ENCODE measurements at regions not wholly inside any gene's neighbourhood (a gene's known extent, or its start where the extent isn't known, plus 50 kb on each side); places are given as distances from the start of the nearest gene placed in this dataset.
"Not testable (repeated sequence)": the region's sequence is repeated elsewhere in the genome, so short reads cannot be mapped to it uniquely, and the experiment has no call there.

GRCh38 chr6:170221052-170221752 lies 69.7 kb downstream of the DLL1 start:
- Mint-ChIP-seq H3K4me3 (ENCODE audit: unreplicated experiment) (no peak overlapping the region), H3K27ac (ENCODE audit: unreplicated experiment) (no peak overlapping the region), H3K27me3 (ENCODE audit: low read depth, unreplicated experiment) (peaks cover 10% of the 10 kb centered on the region), H3K4me1 (ENCODE audit: low read depth, unreplicated experiment) (peaks cover 7% of the 10 kb centered on the region), H3K9me3 (ENCODE audit: unreplicated experiment) (no peaks in the 10 kb centered on the region), H3K36me3 (ENCODE audit: low read depth, unreplicated experiment) (no peaks in the 10 kb centered on the region)
- Histone ChIP-seq H3K4me3 (ENCODE audit: insufficient read depth, low read depth, low read length) (no peak overlapping the region), H3K9me3 (ENCODE audit: insufficient read depth, low read depth, low read length) (no peaks in the 10 kb centered on the region), H3K27me3 (ENCODE audit: insufficient read depth, low read length) (no peaks in the 10 kb centered on the region), H2AFZ (ENCODE audit: low read depth, low read length) (no peak overlapping the region), H4K20me1 (ENCODE audit: insufficient read depth, low read length) (no peaks in the 10 kb centered on the region), H3K27ac (ENCODE audit: low read depth, low read length) (no peak overlapping the region), H3K9ac (ENCODE audit: low read length) (no peak overlapping the region), H3K36me3 (ENCODE audit: insufficient read depth, low read length) (no peaks in the 10 kb centered on the region), H3K4me1 (ENCODE audit: insufficient read depth, low read length) (peaks cover 11% of the 10 kb centered on the region), H3K79me2 (ENCODE audit: insufficient read depth, low read length) (no peaks in the 10 kb centered on the region), H3K4me2 (ENCODE audit: low read length) (no peak overlapping the region)
- no peak for TF ChIP-seq EZH2 (IDR thresholded peaks at IDR 0.05; ENCODE audit: insufficient read depth, low read length)
- TF ChIP-seq CTCF (IDR thresholded peaks at IDR 0.05; ENCODE audit: insufficient read depth, low read depth, low read length): no peak
- DNase-seq (ENCODE audit: low read depth): no peak
- no peak for FAIRE-seq

GRCh38 chr6:170213637-170214018 lies 77.2 kb downstream of the DLL1 start:
- H3K4me3 Mint-ChIP-seq (ENCODE audit: unreplicated experiment); H3K36me3 Mint-ChIP-seq (ENCODE audit: low read depth, unreplicated experiment); H3K9me3 Mint-ChIP-seq (ENCODE audit: unreplicated experiment); H3K4me3 ChIP-seq (ENCODE audit: insufficient read depth, low read depth, low read length); H3K27ac Mint-ChIP-seq (ENCODE audit: unreplicated experiment); DNase-seq (ENCODE audit: low read depth); H3K9ac ChIP-seq (ENCODE audit: low read length); H3K4me1 ChIP-seq (ENCODE audit: insufficient read depth, low read length); H2AFZ ChIP-seq (ENCODE audit: low read depth, low read length); H4K20me1 ChIP-seq (ENCODE audit: insufficient read depth, low read length); FAIRE-seq; H3K79me2 ChIP-seq (ENCODE audit: insufficient read depth, low read length); H3K9me3 ChIP-seq (ENCODE audit: insufficient read depth, low read depth, low read length); H3K36me3 ChIP-seq (ENCODE audit: insufficient read depth, low read length); H3K4me2 ChIP-seq (ENCODE audit: low read length); H3K27me3 ChIP-seq (ENCODE audit: insufficient read depth, low read length); H3K27ac ChIP-seq (ENCODE audit: low read depth, low read length); H3K4me1 Mint-ChIP-seq (ENCODE audit: low read depth, unreplicated experiment): not testable (repeated sequence)
- H3K27me3 Mint-ChIP-seq (ENCODE audit: low read depth, unreplicated experiment): peaks cover 36% of the 10 kb centered on the region

GRCh38 chr6:170212956-170213636 lies 77.8 kb downstream of the DLL1 start:
- Mint-ChIP-seq H3K27me3 (ENCODE audit: low read depth, unreplicated experiment) (peaks cover 38% of the 10 kb centered on the region), H3K36me3 (ENCODE audit: low read depth, unreplicated experiment) (no peaks in the 10 kb centered on the region), H3K4me1 (ENCODE audit: low read depth, unreplicated experiment) (no peaks in the 10 kb centered on the region), H3K9me3 (ENCODE audit: unreplicated experiment) (no peaks in the 10 kb centered on the region), H3K4me3 (ENCODE audit: unreplicated experiment) (no peak overlapping the region), H3K27ac (ENCODE audit: unreplicated experiment) (no peak overlapping the region)
- H4K20me1 ChIP-seq (ENCODE audit: insufficient read depth, low read length): no peaks in the 10 kb centered on the region
- TF ChIP-seq CTCF (IDR thresholded peaks at IDR 0.05; ENCODE audit: insufficient read depth, low read depth, low read length): no peak
- TF ChIP-seq EZH2 (IDR thresholded peaks at IDR 0.05; ENCODE audit: insufficient read depth, low read length): no peak
- H3K79me2 ChIP-seq (ENCODE audit: insufficient read depth, low read length): no peaks in the 10 kb centered on the region
- no peaks in the 10 kb centered on the region for H3K9me3 ChIP-seq (ENCODE audit: insufficient read depth, low read depth, low read length)
- H3K4me3 ChIP-seq (ENCODE audit: insufficient read depth, low read depth, low read length): no peak overlapping the region
- no peak for DNase-seq (ENCODE audit: low read depth)
- H3K27me3 ChIP-seq (ENCODE audit: insufficient read depth, low read length): peaks cover 2% of the 10 kb centered on the region
- H3K36me3 ChIP-seq (ENCODE audit: insufficient read depth, low read length): no peaks in the 10 kb centered on the region
- no peak for FAIRE-seq
- H3K9ac ChIP-seq (ENCODE audit: low read length): no peak overlapping the region
- H2AFZ ChIP-seq (ENCODE audit: low read depth, low read length): no peak overlapping the region
- no peak overlapping the region for H3K27ac ChIP-seq (ENCODE audit: low read depth, low read length)
- no peak overlapping the region for H3K4me2 ChIP-seq (ENCODE audit: low read length)
- H3K4me1 ChIP-seq (ENCODE audit: insufficient read depth, low read length): no peaks in the 10 kb centered on the region

Measured in astrocyte (in vitro differentiated cells and primary cell).